K562 (cell line): ENCODE measurements at regions not wholly inside any gene's neighbourhood (a gene's known extent, or its start where the extent isn't known, plus 50 kb on each side); places are given as distances from the start of the nearest gene placed in this dataset.

Experiments used
- ATAC-seq: fragments of 200-7000 bp; cut with Tn5 transposase; 3 replicates; pipeline ENCODE4 v1.9.1; 2020; ENCODE audit warnings: moderate library complexity
- BruUV-seq: library from RNA; stranded (reverse); fragments of 400-500 nt; replicated peaks from 2 replicates; lab custom pipeline; 2021; lab: Mats Ljungman, UMichigan
- CTCF ChIA-PET: fragments of 300-600 bp; formaldehyde crosslinking; extraction: SDS; loops from one replicate; lab custom pipeline; 2021; ENCODE audit warnings: low intra/inter-chr PET ratio; lab: Yijun Ruan, JAX
- POLR2A ChIA-PET: fragments of 300-600, 350-650 bp; sonication (Branson Sonifier 250); formaldehyde crosslinking; extraction: SDS; loops from one replicate; lab custom pipeline; 2021; ENCODE audit warnings: antibody characterized with exemption, inconsistent platforms; lab: Yijun Ruan, JAX
- DNase-seq, 4 experiments: peaks; one replicate each; pipeline versions ENCODE4 v3.0.0 to v3.0.0-alpha.2; 2011 to 2018; ENCODE audit warnings: low spot score in 3 of 4, mixed read lengths in 3 of 4; ENCODE audit errors: extremely low read depth in 1 of 4
- FAIRE-seq: peaks from 2 replicates; lab custom pipeline; 2011; peaks lifted over from hg19 to GRCh38; lab: Jason Lieb, UNC
- H2AFZ ChIP-seq: 2 replicates; pipeline ENCODE4 v1.6.0; 2011; ENCODE audit warnings: low read depth, low read length, control low read depth, inconsistent platforms
- H3K27ac ChIP-seq: fragments of 200-600 bp; 3 replicates; pipeline ENCODE4 v1.8.0; 2011; ENCODE audit warnings: low read depth, mild to moderate bottlenecking, control low read depth, inconsistent platforms, low read length, moderate library complexity, mixed read lengths; ENCODE audit errors: extremely low read depth
- H3K27me3 ChIP-seq, 2 experiments: fragments of 300-600 bp in 1 of 2; 2 replicates in 1 of 2; 3 replicates in 1 of 2; pipeline versions ENCODE4 v1.6.0 to v1.8.0; 2011; ENCODE audit warnings: inconsistent platforms in 2 of 2, low read length in 2 of 2, mild to moderate bottlenecking in 1 of 2, mixed read lengths in 1 of 2, moderate library complexity in 1 of 2; ENCODE audit not compliant: control insufficient read depth in 2 of 2, insufficient read depth in 2 of 2
- H3K36me3 ChIP-seq: fragments of 300-600 bp; 3 replicates; pipeline ENCODE4 v1.8.0; 2011; ENCODE audit warnings: mild to moderate bottlenecking, low read length, inconsistent platforms; ENCODE audit not compliant: control insufficient read depth, insufficient read depth
- H3K4me1 ChIP-seq, 2 experiments: fragments of 200-600 bp in 1 of 2; replicated peaks in 1 of 2; 2 replicates in 1 of 2; 3 replicates in 1 of 2; pipeline versions ENCODE4 v1.5.1 to v1.8.0; 2011; ENCODE audit warnings: inconsistent platforms in 2 of 2, low read length in 2 of 2, mild to moderate bottlenecking in 1 of 2, mixed read lengths in 1 of 2, moderate library complexity in 1 of 2; ENCODE audit not compliant: control insufficient read depth in 2 of 2, insufficient read depth in 2 of 2
- H3K4me2 ChIP-seq: 2 replicates; pipeline ENCODE4 v1.6.1; 2011; ENCODE audit warnings: low read length, control low read depth, inconsistent platforms, mixed read lengths; ENCODE audit not compliant: insufficient read depth
- H3K4me3 ChIP-seq: fragments of 200-600 bp; sonication (generic), shearing (Covaris generic); 2 replicates; pipeline ENCODE4 v1.5.1; 2016; ENCODE audit warnings: control low read depth, inconsistent platforms
- H3K79me2 ChIP-seq: fragments of 200-600 bp; 3 replicates; pipeline ENCODE4 v1.8.0; 2011; ENCODE audit warnings: low read length, inconsistent platforms; ENCODE audit not compliant: control insufficient read depth, insufficient read depth
- H3K9ac ChIP-seq, 2 experiments: 2 replicates each; pipeline versions ENCODE4 v1.6.0 to v1.6.1; 2011; ENCODE audit warnings: low read depth in 2 of 2, low read length in 2 of 2, control low read depth in 1 of 2, inconsistent platforms in 1 of 2, mild to moderate bottlenecking in 1 of 2, mixed read lengths in 1 of 2; ENCODE audit not compliant: insufficient read depth in 1 of 2
- H3K9me1 ChIP-seq: one replicate; pipeline ENCODE4 v1.6.0; 2011; ENCODE audit warnings: inconsistent platforms, mild to moderate bottlenecking, low read length, moderate library complexity; ENCODE audit not compliant: control insufficient read depth, insufficient read depth
- H3K9me3 ChIP-seq: replicated peaks from 2 replicates; pipeline ENCODE4 v1.5.1; 2011; ENCODE audit warnings: low read depth, low read length, inconsistent platforms; ENCODE audit not compliant: control insufficient read depth, insufficient read depth
- H4K20me1 ChIP-seq: replicated peaks from 2 replicates; pipeline ENCODE4 v1.6.1; 2011; ENCODE audit warnings: low read length, inconsistent platforms, mixed read lengths; ENCODE audit not compliant: control insufficient read depth, insufficient read depth
- CBFA2T2 ChIP-seq: fragments of 450-650 bp; conservative IDR thresholded peaks from 2 replicates; pipeline ENCODE4 v1.6.1; 2017; ENCODE audit warnings: mild to moderate bottlenecking
- HDAC1 ChIP-seq, 2 experiments: fragments of 450-650 bp; IDR thresholded peaks; 2 replicates each; pipeline ENCODE4 v1.6.1; 2016 to 2017; ENCODE audit warnings: inconsistent platforms in 1 of 2, mild to moderate bottlenecking in 1 of 2, moderate library complexity in 1 of 2
- NFE2 ChIP-seq: IDR thresholded peaks from 2 replicates; pipeline ENCODE4 v1.6.1; 2014; ENCODE audit warnings: antibody characterized with exemption, low read depth
- RBM39 ChIP-seq: fragments of 200-400 bp; formaldehyde crosslinking; optimal IDR thresholded peaks from 2 replicates; pipeline ENCODE3; 2018; ENCODE audit warnings: low read depth, low read length
- SOX6 ChIP-seq: fragments of 450-650 bp; IDR thresholded peaks from 2 replicates; pipeline ENCODE4 v1.6.1; 2014; ENCODE audit warnings: mild to moderate bottlenecking
- TFAM ChIP-seq: fragments of 250-450 bp; sonication (Bioruptor Pico); conservative IDR thresholded peaks from 2 replicates; pipeline ENCODE4 v1.5.0; 2021; ENCODE audit warnings: mild to moderate bottlenecking, moderate library complexity
- ZZZ3 ChIP-seq: fragments of 450-650 bp; IDR thresholded peaks from 2 replicates; pipeline ENCODE4 v1.6.1; 2016; ENCODE audit warnings: antibody characterized with exemption, mild to moderate bottlenecking, moderate library complexity
- in situ Hi-C: fragments of 300-500 bp; cut with MboI; formaldehyde crosslinking; loops from 4 replicates; pipeline ENCODE4 v1.15.0; 2018; ENCODE audit warnings: inconsistent platforms, mixed read lengths
- intact Hi-C: fragments of 100-400 bp; cut with micrococcal nuclease; formaldehyde crosslinking; loops from 2 replicates; pipeline ENCODE4 v1.14.2; 2022
- TF ChIP-seq, protein P1 (sequence below): fragments of 450-650 bp; IDR thresholded peaks from 2 replicates; pipeline ENCODE4 v1.6.1; 2017; ENCODE audit warnings: mild to moderate bottlenecking, moderate library complexity
- TF ChIP-seq, protein P2 (sequence below): fragments of 250-450 bp; sonication (Bioruptor Pico); IDR thresholded peaks from 2 replicates; pipeline ENCODE4 v1.8.0; 2022; ENCODE audit warnings: inconsistent platforms, mild to moderate bottlenecking, moderate library complexity, borderline replicate concordance
- TF ChIP-seq, protein P3 (sequence below): sonication (generic); formaldehyde crosslinking; IDR thresholded peaks from 2 replicates; pipeline ENCODE4 v1.8.1; 2023; ENCODE audit warnings: mild to moderate bottlenecking, missing genetic modification reagents

DNA sequence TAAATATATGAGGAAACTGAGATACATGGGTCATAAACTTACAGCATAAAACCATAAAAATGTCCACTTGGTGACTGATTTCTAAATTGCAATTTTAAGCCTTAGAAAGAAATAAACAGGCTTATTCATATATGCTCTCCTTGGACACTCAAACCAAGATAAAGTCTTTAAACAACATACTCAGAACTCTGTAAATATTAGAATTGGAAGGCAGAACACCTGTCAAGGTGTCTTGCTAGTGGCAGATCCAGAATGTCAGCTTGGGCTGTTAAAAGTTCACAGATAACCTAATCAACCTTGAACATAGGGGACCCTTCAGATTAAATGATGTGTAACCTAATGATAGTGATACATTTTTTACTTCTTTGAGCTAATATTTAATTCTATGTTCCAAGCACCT, 208.1 kb upstream of the ARSJ start:
- Histone ChIP-seq H3K36me3 (no peaks in the 10 kb centered on the region), H2AFZ (no peak overlapping the region), H3K27me3 (no peaks in the 10 kb centered on the region), H3K9me3 (no peaks in the 10 kb centered on the region), H3K27ac (no peak overlapping the region), H3K9me1 (no peaks in the 10 kb centered on the region), H4K20me1 (no peaks in the 10 kb centered on the region), H3K9ac (no peak overlapping the region), H3K4me1 (no peaks in the 10 kb centered on the region), H3K4me2 (no peak overlapping the region), H3K79me2 (no peaks in the 10 kb centered on the region), H3K4me3 (no peak overlapping the region)
- POLR2A ChIA-PET: no interaction called here
- intact Hi-C loops (no loop called here), in situ Hi-C loops (no loop called here)
- BruUV-seq: no TSS peak
- ATAC-seq (no peak), FAIRE-seq (no peak), DNase-seq (no peak)
- TF ChIP-seq SOX6 (no peak), HDAC1 (IDR thresholded peaks at IDR 0.05) (no peak), TFAM (CRISPR knock-in tag) (no peak), RBM39 (no peak), ZZZ3 (no peak), NFE2 (no peak), CBFA2T2 (no peak)
- TF ChIP-seq, protein P1, sequence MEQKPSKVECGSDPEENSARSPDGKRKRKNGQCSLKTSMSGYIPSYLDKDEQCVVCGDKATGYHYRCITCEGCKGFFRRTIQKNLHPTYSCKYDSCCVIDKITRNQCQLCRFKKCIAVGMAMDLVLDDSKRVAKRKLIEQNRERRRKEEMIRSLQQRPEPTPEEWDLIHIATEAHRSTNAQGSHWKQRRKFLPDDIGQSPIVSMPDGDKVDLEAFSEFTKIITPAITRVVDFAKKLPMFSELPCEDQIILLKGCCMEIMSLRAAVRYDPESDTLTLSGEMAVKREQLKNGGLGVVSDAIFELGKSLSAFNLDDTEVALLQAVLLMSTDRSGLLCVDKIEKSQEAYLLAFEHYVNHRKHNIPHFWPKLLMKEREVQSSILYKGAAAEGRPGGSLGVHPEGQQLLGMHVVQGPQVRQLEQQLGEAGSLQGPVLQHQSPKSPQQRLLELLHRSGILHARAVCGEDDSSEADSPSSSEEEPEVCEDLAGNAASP: no peak
- TF ChIP-seq, protein P2, sequence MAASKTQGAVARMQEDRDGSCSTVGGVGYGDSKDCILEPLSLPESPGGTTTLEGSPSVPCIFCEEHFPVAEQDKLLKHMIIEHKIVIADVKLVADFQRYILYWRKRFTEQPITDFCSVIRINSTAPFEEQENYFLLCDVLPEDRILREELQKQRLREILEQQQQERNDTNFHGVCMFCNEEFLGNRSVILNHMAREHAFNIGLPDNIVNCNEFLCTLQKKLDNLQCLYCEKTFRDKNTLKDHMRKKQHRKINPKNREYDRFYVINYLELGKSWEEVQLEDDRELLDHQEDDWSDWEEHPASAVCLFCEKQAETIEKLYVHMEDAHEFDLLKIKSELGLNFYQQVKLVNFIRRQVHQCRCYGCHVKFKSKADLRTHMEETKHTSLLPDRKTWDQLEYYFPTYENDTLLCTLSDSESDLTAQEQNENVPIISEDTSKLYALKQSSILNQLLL (CRISPR knock-in tag): no peak
- TF ChIP-seq, protein P3, sequence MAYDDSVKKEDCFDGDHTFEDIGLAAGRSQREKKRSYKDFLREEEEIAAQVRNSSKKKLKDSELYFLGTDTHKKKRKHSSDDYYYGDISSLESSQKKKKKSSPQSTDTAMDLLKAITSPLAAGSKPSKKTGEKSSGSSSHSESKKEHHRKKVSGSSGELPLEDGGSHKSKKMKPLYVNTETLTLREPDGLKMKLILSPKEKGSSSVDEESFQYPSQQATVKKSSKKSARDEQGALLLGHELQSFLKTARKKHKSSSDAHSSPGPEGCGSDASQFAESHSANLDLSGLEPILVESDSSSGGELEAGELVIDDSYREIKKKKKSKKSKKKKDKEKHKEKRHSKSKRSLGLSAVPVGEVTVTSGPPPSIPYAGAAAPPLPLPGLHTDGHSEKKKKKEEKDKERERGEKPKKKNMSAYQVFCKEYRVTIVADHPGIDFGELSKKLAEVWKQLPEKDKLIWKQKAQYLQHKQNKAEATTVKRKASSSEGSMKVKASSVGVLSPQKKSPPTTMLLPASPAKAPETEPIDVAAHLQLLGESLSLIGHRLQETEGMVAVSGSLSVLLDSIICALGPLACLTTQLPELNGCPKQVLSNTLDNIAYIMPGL (CRISPR knock-in tag): no peak
- CTCF ChIA-PET: no interaction called here
